GM18517 (cell line): ENCODE measurements at regions not wholly inside any gene's neighbourhood (a gene's known extent, or its start where the extent isn't known, plus 50 kb on each side); places are given as distances from the start of the nearest gene placed in this dataset.
"Not testable (repeated sequence)": the region's sequence is repeated elsewhere in the genome, so short reads cannot be mapped to it uniquely, and the experiment has no call there.

Experiments used
- ATAC-seq: cut with Tn5 transposase; IDR thresholded peaks from one replicate; pipeline ENCODE4 v1.9.1; 2021; ENCODE audit warnings: mild to moderate bottlenecking, moderate library complexity; ENCODE audit not compliant: unreplicated experiment

GRCh38 chr9:90169490-90169889, 473.1 kb downstream of the DIRAS2 start:
- no peak for ATAC-seq

GRCh38 chr9:90173935-90174334, 468.7 kb downstream of the DIRAS2 start:
- ATAC-seq: not testable (repeated sequence)

- ATAC-seq: not testable (repeated sequence)
These were observed 468.3 kb downstream of the DIRAS2 start for GRCh38 chr9:90174346-90174745.

- ATAC-seq: no peak
These were observed 467.4 kb downstream of the DIRAS2 start for GRCh38 chr9:90175257-90175656.

GRCh38 chr9:90175865-90176264, 466.8 kb downstream of the DIRAS2 start:
- ATAC-seq: no peak

- ATAC-seq: no peak
These were observed 465.7 kb downstream of the DIRAS2 start for GRCh38 chr9:90176901-90177300.

GRCh38 chr9:90180381-90180780, 462.2 kb downstream of the DIRAS2 start:
- ATAC-seq: no peak

GRCh38 chr9:90188656-90189055, 454.0 kb downstream of the DIRAS2 start:
- ATAC-seq: no peak

GRCh38 chr9:90189306-90189705, 453.3 kb downstream of the DIRAS2 start:
- peak; percentile 73 for ATAC-seq

- ATAC-seq: not testable (repeated sequence)
These were observed 450.2 kb downstream of the DIRAS2 start for GRCh38 chr9:90192465-90192864.

- ATAC-seq: no peak
These were observed 443.7 kb downstream of the DIRAS2 start for GRCh38 chr9:90198956-90199355.

- ATAC-seq: no peak
These were observed 440.9 kb downstream of the DIRAS2 start for GRCh38 chr9:90201766-90202165.

- ATAC-seq: no peak
These were observed 438.3 kb downstream of the DIRAS2 start for GRCh38 chr9:90204128-90204831.

GRCh38 chr9:90213045-90213444, 429.6 kb downstream of the DIRAS2 start:
- ATAC-seq: not testable (repeated sequence)

- ATAC-seq: no peak
These were observed 423.0 kb downstream of the DIRAS2 start for GRCh38 chr9:90219548-90220118.

GRCh38 chr9:90221899-90222298, 420.7 kb downstream of the DIRAS2 start:
- not testable (repeated sequence) for ATAC-seq

- ATAC-seq: not testable (repeated sequence)
These were observed 415.7 kb downstream of the DIRAS2 start for GRCh38 chr9:90226839-90227338.

GRCh38 chr9:90233081-90233480, 409.5 kb downstream of the DIRAS2 start:
- ATAC-seq: not testable (repeated sequence)

- no peak for ATAC-seq
These were observed 402.1 kb downstream of the DIRAS2 start for GRCh38 chr9:90240541-90240940.

GRCh38 chr9:90245661-90246060, 397.0 kb downstream of the DIRAS2 start:
- no peak for ATAC-seq

- ATAC-seq: no peak
These were observed 393.5 kb downstream of the DIRAS2 start for GRCh38 chr9:90249094-90249493.

- ATAC-seq: no peak
These were observed 391.3 kb downstream of the DIRAS2 start for GRCh38 chr9:90251316-90251715.
